ENCODE measurements at regions not wholly inside any gene's neighbourhood (a gene's known extent, or its start where the extent isn't known, plus 50 kb on each side); places are given as distances from the start of the nearest gene placed in this dataset.

GRCh38 chr2:173841110-173841509 lies 124.1 kb downstream of the SP3 start:
- TF ChIP-seq POLR2AphosphoS5 (IDR thresholded peaks at IDR 0.05; ENCODE audit: insufficient read depth in 1 of 2, low read depth in 1 of 2) (no peak), CTCF (IDR thresholded peaks at IDR 0.05) (no peak), POLR2A (IDR thresholded peaks at IDR 0.05) (no peak)

Measured in vagina (tissue), 2 donors.